ENCODE measurements at regions not wholly inside any gene's neighbourhood (a gene's known extent, or its start where the extent isn't known, plus 50 kb on each side); places are given as distances from the start of the nearest gene placed in this dataset.

DNA sequence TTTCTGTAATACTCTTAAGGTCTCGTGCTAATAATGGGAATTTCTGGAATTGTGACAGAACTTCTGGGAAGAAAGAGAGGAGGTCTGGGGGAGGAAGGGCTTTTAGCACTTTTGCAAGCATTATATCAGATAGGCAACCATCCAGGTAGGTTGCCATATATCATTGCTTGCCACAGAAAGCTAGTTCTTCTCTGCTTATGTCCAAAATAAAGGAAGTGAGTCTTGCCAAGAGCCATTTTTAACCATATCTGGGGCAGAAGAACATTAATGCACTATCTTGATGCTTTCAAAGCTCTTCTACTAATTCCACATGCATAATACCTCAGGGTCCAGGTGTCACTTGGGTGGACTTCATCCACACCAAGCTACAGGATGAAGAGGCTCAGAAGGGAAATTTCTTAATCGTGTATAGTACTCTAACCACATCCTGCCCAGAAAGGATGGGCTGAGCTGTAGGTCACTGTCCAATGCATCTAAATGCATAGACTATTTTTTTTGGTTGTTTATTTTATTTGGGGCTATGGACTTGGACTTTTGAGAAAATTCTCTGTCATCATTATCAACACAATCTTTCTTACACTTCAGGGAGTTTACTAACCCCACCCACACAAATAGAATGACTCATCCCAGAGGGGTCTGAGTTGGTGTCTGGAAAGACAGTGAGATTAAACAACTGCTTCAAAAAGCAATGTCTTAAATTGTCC is 68.9 kb upstream of the ADO start (continued):
- TF ChIP-seq, protein P1, sequence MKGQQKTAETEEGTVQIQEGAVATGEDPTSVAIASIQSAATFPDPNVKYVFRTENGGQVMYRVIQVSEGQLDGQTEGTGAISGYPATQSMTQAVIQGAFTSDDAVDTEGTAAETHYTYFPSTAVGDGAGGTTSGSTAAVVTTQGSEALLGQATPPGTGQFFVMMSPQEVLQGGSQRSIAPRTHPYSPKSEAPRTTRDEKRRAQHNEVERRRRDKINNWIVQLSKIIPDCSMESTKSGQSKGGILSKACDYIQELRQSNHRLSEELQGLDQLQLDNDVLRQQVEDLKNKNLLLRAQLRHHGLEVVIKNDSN (IDR thresholded peaks at IDR 0.05; ENCODE audit: borderline replicate concordance, low read depth), result no peak
- no peak for TF ChIP-seq JUND (IDR thresholded peaks at IDR 0.05)

- no peak overlapping the region for H3K4me2 ChIP-seq
- 11% methylated on average over 2 of the region's 2 CpGs for WGBS (ENCODE audit: low lambda C conversion rate)
- CTCF ChIA-PET, result interaction anchor here (1.3 kb wide), 1 partner anchor 8 kb away, joined by 3 read pairs; no protein-coding TSS in a partner anchor
These were observed 68.4 kb upstream of the ADO start for GRCh38 chr10:62736168-62736546.

More at GRCh38 chr10:62736168-62736546, 68.4 kb upstream of the ADO start:
- no peak for DNase-seq
- H3K9me2 ChIP-seq, result no peaks in the 10 kb centered on the region
- POLR2A ChIA-PET, result no interaction called here
- H3K79me2 ChIP-seq (ENCODE audit: insufficient read depth), result no peaks in the 10 kb centered on the region
- H3K9ac ChIP-seq, result no peak overlapping the region
- H3K4me3 ChIP-seq (ENCODE audit: low read depth in 2 of 2, low read length in 1 of 2), result no peak overlapping the region
- H3K27ac ChIP-seq (ENCODE audit: low read depth in 2 of 2, low read length in 1 of 2), result no peak overlapping the region
- H3K4me1 ChIP-seq (ENCODE audit: control insufficient read depth in 1 of 2, insufficient read depth in 2 of 2, low read depth in 1 of 2, low read length in 1 of 2), result no peaks in the 10 kb centered on the region
- no peaks in the 10 kb centered on the region for H3F3A ChIP-seq (replicated peaks; ENCODE audit: insufficient read depth)
- no peak overlapping the region for H2AFZ ChIP-seq (ENCODE audit: low read depth)
- no peaks in the 10 kb centered on the region for H4K20me1 ChIP-seq (ENCODE audit: insufficient read depth)
- H3K36me3 ChIP-seq (replicated peaks in 1 of 2; ENCODE audit: control insufficient read depth in 1 of 2, insufficient read depth in 2 of 2, low read length in 1 of 2), result no peaks in the 10 kb centered on the region
- TF ChIP-seq, protein P2, sequence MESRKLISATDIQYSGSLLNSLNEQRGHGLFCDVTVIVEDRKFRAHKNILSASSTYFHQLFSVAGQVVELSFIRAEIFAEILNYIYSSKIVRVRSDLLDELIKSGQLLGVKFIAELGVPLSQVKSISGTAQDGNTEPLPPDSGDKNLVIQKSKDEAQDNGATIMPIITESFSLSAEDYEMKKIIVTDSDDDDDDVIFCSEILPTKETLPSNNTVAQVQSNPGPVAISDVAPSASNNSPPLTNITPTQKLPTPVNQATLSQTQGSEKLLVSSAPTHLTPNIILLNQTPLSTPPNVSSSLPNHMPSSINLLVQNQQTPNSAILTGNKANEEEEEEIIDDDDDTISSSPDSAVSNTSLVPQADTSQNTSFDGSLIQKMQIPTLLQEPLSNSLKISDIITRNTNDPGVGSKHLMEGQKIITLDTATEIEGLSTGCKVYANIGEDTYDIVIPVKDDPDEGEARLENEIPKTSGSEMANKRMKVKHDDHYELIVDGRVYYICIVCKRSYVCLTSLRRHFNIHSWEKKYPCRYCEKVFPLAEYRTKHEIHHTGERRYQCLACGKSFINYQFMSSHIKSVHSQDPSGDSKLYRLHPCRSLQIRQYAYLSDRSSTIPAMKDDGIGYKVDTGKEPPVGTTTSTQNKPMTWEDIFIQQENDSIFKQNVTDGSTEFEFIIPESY (IDR thresholded peaks at IDR 0.05; ENCODE audit: borderline replicate concordance, low read depth), result no peak
- TF ChIP-seq NFIC (IDR thresholded peaks at IDR 0.05; ENCODE audit: borderline replicate concordance) (no peak), FOSL2 (IDR thresholded peaks at IDR 0.05; ENCODE audit: borderline replicate concordance, low read depth) (no peak), EZH2phosphoT487 (IDR thresholded peaks at IDR 0.05; ENCODE audit: borderline replicate concordance, low read depth) (no peak), CTCF (IDR thresholded peaks at IDR 0.05) (no peak), EP300 (IDR thresholded peaks at IDR 0.05; ENCODE audit: borderline replicate concordance in 1 of 2, low read depth in 1 of 2, low read length in 1 of 2) (no peak), RXRA (IDR thresholded peaks at IDR 0.05; ENCODE audit: borderline replicate concordance, low read depth) (no peak), MXI1 (IDR thresholded peaks at IDR 0.05; ENCODE audit: low read depth, low read length) (no peak)
- TF ChIP-seq, protein P1 (IDR thresholded peaks at IDR 0.05; ENCODE audit: borderline replicate concordance, low read depth), result no peak
- TF ChIP-seq, protein P3, sequence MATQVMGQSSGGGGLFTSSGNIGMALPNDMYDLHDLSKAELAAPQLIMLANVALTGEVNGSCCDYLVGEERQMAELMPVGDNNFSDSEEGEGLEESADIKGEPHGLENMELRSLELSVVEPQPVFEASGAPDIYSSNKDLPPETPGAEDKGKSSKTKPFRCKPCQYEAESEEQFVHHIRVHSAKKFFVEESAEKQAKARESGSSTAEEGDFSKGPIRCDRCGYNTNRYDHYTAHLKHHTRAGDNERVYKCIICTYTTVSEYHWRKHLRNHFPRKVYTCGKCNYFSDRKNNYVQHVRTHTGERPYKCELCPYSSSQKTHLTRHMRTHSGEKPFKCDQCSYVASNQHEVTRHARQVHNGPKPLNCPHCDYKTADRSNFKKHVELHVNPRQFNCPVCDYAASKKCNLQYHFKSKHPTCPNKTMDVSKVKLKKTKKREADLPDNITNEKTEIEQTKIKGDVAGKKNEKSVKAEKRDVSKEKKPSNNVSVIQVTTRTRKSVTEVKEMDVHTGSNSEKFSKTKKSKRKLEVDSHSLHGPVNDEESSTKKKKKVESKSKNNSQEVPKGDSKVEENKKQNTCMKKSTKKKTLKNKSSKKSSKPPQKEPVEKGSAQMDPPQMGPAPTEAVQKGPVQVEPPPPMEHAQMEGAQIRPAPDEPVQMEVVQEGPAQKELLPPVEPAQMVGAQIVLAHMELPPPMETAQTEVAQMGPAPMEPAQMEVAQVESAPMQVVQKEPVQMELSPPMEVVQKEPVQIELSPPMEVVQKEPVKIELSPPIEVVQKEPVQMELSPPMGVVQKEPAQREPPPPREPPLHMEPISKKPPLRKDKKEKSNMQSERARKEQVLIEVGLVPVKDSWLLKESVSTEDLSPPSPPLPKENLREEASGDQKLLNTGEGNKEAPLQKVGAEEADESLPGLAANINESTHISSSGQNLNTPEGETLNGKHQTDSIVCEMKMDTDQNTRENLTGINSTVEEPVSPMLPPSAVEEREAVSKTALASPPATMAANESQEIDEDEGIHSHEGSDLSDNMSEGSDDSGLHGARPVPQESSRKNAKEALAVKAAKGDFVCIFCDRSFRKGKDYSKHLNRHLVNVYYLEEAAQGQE (IDR thresholded peaks at IDR 0.05; ENCODE audit: low read depth, low read length), result no peak
- no peaks in the 10 kb centered on the region for H3K27me3 ChIP-seq (ENCODE audit: insufficient read depth)
- no peaks in the 10 kb centered on the region for H3K9me3 ChIP-seq

Measured in SK-N-SH (cell line).